ENCODE measurements at regions not wholly inside any gene's neighbourhood (a gene's known extent, or its start where the extent isn't known, plus 50 kb on each side); places are given as distances from the start of the nearest gene placed in this dataset.
A peak's percentile ranks its signal among the peaks of the same experiment; 100 is the strongest.
"Not testable (repeated sequence)": the region's sequence is repeated elsewhere in the genome, so short reads cannot be mapped to it uniquely, and the experiment has no call there.

DNA sequence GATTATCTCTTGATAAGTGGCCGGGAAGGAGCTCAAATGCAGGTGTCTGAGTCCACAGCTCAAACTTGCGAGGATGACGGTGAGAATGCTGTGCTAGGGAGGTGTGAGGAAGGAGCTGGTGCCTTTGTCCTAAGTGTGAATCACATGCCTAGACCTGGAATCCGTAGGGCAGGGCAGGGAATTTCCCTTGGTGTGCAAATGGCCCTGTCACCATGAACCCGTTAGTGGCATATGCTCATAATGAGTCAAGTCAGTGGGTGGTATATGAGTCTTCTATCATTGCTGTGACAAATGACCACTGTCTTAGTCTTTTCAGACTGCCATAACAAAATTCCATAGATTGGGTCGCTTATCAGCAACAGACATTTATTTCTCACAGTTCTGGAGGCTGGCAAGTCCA lies 163.1 kb upstream of the NBPF12 start:
- H3K9me3 Mint-ChIP-seq (ENCODE audit: unreplicated experiment); H3K27ac Mint-ChIP-seq (ENCODE audit: unreplicated experiment); DNase-seq (ENCODE audit: extremely low spot score, unreplicated experiment); H3K27me3 Mint-ChIP-seq (ENCODE audit: unreplicated experiment); H3K36me3 Mint-ChIP-seq (ENCODE audit: unreplicated experiment); H3K4me1 Mint-ChIP-seq (ENCODE audit: unreplicated experiment); H3K4me3 Mint-ChIP-seq (ENCODE audit: unreplicated experiment): not testable (repeated sequence)

GRCh38 chr1:146774271-146774670 lies 163.9 kb upstream of the NBPF12 start:
- peak; percentile 4 for DNase-seq (ENCODE audit: extremely low spot score, unreplicated experiment)
- H3K4me3 Mint-ChIP-seq (ENCODE audit: unreplicated experiment); H3K36me3 Mint-ChIP-seq (ENCODE audit: unreplicated experiment); H3K4me1 Mint-ChIP-seq (ENCODE audit: unreplicated experiment); H3K27me3 Mint-ChIP-seq (ENCODE audit: unreplicated experiment); H3K27ac Mint-ChIP-seq (ENCODE audit: unreplicated experiment); H3K9me3 Mint-ChIP-seq (ENCODE audit: unreplicated experiment): not testable (repeated sequence)

- H3K9me3 Mint-ChIP-seq (ENCODE audit: unreplicated experiment); H3K4me1 Mint-ChIP-seq (ENCODE audit: unreplicated experiment); H3K36me3 Mint-ChIP-seq (ENCODE audit: unreplicated experiment); H3K27me3 Mint-ChIP-seq (ENCODE audit: unreplicated experiment); DNase-seq (ENCODE audit: extremely low spot score, unreplicated experiment); H3K4me3 Mint-ChIP-seq (ENCODE audit: unreplicated experiment); H3K27ac Mint-ChIP-seq (ENCODE audit: unreplicated experiment): not testable (repeated sequence)
Observed at GRCh38 chr1:146771409-146771808, 166.7 kb upstream of the NBPF12 start.

GRCh38 chr1:146770998-146771397 lies 167.1 kb upstream of the NBPF12 start:
- not testable (repeated sequence) for DNase-seq (ENCODE audit: extremely low spot score, unreplicated experiment); H3K4me1 Mint-ChIP-seq (ENCODE audit: unreplicated experiment); H3K27ac Mint-ChIP-seq (ENCODE audit: unreplicated experiment); H3K36me3 Mint-ChIP-seq (ENCODE audit: unreplicated experiment); H3K27me3 Mint-ChIP-seq (ENCODE audit: unreplicated experiment); H3K4me3 Mint-ChIP-seq (ENCODE audit: unreplicated experiment); H3K9me3 Mint-ChIP-seq (ENCODE audit: unreplicated experiment)

GRCh38 chr1:146763234-146763633 lies 174.9 kb upstream of the NBPF12 start:
- H3K4me3 Mint-ChIP-seq (ENCODE audit: unreplicated experiment); DNase-seq (ENCODE audit: extremely low spot score, unreplicated experiment); H3K27me3 Mint-ChIP-seq (ENCODE audit: unreplicated experiment); H3K36me3 Mint-ChIP-seq (ENCODE audit: unreplicated experiment); H3K27ac Mint-ChIP-seq (ENCODE audit: unreplicated experiment); H3K4me1 Mint-ChIP-seq (ENCODE audit: unreplicated experiment); H3K9me3 Mint-ChIP-seq (ENCODE audit: unreplicated experiment): not testable (repeated sequence)

DNA sequence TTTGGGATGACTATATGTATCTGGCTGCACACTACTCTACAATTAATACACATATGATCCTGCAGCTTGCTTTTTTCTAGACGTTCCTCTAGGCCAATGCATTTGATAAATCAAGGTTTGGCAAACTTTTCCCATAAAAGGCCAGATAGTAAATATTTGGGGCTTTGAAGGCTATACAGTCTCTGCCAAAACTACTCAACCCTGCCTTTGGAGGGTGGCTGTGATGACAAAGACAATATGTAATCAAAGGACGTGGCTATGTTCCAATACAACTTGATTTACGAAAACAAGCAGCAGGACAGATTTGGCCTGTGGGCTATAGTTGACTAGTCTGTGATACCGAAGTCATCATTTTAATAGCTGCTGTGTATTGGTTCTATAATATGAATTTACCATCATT lies 181.3 kb upstream of the NBPF12 start:
- H3K36me3 Mint-ChIP-seq (ENCODE audit: unreplicated experiment); H3K27me3 Mint-ChIP-seq (ENCODE audit: unreplicated experiment); H3K27ac Mint-ChIP-seq (ENCODE audit: unreplicated experiment); H3K4me3 Mint-ChIP-seq (ENCODE audit: unreplicated experiment); DNase-seq (ENCODE audit: extremely low spot score, unreplicated experiment); H3K9me3 Mint-ChIP-seq (ENCODE audit: unreplicated experiment); H3K4me1 Mint-ChIP-seq (ENCODE audit: unreplicated experiment): not testable (repeated sequence)

GRCh38 chr1:146748686-146749085 lies 189.4 kb upstream of the NBPF12 start:
- H3K4me3 Mint-ChIP-seq (ENCODE audit: unreplicated experiment); H3K27ac Mint-ChIP-seq (ENCODE audit: unreplicated experiment); H3K36me3 Mint-ChIP-seq (ENCODE audit: unreplicated experiment); H3K9me3 Mint-ChIP-seq (ENCODE audit: unreplicated experiment); H3K27me3 Mint-ChIP-seq (ENCODE audit: unreplicated experiment); H3K4me1 Mint-ChIP-seq (ENCODE audit: unreplicated experiment); DNase-seq (ENCODE audit: extremely low spot score, unreplicated experiment): not testable (repeated sequence)

DNA sequence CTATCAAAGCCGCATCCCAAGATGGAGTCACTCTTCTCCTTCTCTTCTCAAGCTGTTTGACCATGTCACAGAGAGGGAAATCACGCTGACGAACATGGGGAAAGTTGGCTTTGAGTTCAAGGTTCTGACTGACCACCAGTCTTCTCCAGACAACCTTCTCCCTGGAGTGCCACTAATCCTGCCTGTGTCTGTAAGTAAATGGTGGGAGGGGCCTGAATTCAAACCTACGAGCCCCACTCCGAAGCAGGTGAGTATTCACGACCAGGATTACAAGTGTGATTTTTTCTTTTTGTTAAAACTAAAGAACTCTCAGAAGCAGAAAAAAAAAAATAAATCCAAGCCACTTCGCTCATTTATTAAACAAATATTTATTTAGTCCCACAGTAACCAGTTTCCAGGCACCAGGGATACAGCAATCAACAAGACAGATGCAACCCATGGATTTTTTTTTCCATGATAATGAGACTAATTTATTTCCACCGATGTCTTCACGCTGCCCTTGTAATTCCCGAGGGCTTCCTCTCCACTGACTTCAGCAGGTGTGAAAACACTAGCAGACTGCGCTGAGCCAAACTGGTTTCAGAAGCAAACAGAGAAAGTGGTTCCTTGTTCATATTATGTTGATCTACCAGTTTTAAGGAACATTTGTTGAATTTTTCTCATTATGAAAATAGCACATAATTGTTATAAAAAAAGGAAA lies 206.0 kb upstream of the NBPF12 start:
- H3K27me3 Mint-ChIP-seq (ENCODE audit: unreplicated experiment); DNase-seq (ENCODE audit: extremely low spot score, unreplicated experiment); H3K4me3 Mint-ChIP-seq (ENCODE audit: unreplicated experiment); H3K36me3 Mint-ChIP-seq (ENCODE audit: unreplicated experiment); H3K4me1 Mint-ChIP-seq (ENCODE audit: unreplicated experiment); H3K9me3 Mint-ChIP-seq (ENCODE audit: unreplicated experiment); H3K27ac Mint-ChIP-seq (ENCODE audit: unreplicated experiment): not testable (repeated sequence)

DNA sequence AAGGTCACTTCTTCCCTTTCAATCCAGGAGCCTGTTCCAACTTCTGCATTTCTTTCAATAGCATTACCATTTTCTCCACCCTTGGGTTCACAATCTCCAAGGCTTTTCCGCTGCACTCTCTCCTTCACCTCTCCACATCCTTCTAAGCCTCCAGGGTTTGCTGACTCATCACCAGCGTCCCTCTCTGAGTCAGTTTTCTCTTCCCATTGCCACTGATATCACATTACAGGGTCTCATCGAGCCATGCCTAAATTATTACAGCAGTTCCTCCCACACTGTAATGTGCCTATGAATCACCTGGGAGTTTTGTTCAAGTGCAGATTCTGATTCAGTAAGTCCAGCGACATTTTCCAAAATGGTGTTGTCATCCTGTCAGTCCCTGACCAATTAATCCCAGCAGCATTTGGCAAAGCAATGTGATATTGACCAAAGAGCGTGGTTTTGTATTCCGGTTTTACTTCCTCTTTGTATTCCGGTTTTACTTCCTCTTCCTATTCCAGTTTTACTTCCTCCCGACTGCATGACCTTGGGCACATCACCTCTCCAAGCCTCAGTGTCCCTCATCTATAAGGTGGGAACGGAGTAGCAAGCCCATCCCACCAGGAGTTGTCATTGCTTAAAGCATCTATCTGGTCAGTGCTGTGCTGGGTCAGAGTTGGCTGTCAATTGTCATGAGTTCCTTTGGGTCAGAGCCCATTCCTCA lies 208.3 kb upstream of the NBPF12 start:
- not testable (repeated sequence) for H3K9me3 Mint-ChIP-seq (ENCODE audit: unreplicated experiment); H3K27me3 Mint-ChIP-seq (ENCODE audit: unreplicated experiment); H3K27ac Mint-ChIP-seq (ENCODE audit: unreplicated experiment); H3K4me3 Mint-ChIP-seq (ENCODE audit: unreplicated experiment); DNase-seq (ENCODE audit: extremely low spot score, unreplicated experiment); H3K4me1 Mint-ChIP-seq (ENCODE audit: unreplicated experiment); H3K36me3 Mint-ChIP-seq (ENCODE audit: unreplicated experiment)

- H3K9me3 Mint-ChIP-seq (ENCODE audit: unreplicated experiment); H3K27ac Mint-ChIP-seq (ENCODE audit: unreplicated experiment); DNase-seq (ENCODE audit: extremely low spot score, unreplicated experiment); H3K4me3 Mint-ChIP-seq (ENCODE audit: unreplicated experiment); H3K27me3 Mint-ChIP-seq (ENCODE audit: unreplicated experiment); H3K36me3 Mint-ChIP-seq (ENCODE audit: unreplicated experiment); H3K4me1 Mint-ChIP-seq (ENCODE audit: unreplicated experiment): not testable (repeated sequence)
Observed at GRCh38 chr1:146715054-146715453, 223.1 kb upstream of the NBPF12 start.

Measured in osteocyte (in vitro differentiated cells).